ENCODE measurements at regions not wholly inside any gene's neighbourhood (a gene's known extent, or its start where the extent isn't known, plus 50 kb on each side); places are given as distances from the start of the nearest gene placed in this dataset.

DNA sequence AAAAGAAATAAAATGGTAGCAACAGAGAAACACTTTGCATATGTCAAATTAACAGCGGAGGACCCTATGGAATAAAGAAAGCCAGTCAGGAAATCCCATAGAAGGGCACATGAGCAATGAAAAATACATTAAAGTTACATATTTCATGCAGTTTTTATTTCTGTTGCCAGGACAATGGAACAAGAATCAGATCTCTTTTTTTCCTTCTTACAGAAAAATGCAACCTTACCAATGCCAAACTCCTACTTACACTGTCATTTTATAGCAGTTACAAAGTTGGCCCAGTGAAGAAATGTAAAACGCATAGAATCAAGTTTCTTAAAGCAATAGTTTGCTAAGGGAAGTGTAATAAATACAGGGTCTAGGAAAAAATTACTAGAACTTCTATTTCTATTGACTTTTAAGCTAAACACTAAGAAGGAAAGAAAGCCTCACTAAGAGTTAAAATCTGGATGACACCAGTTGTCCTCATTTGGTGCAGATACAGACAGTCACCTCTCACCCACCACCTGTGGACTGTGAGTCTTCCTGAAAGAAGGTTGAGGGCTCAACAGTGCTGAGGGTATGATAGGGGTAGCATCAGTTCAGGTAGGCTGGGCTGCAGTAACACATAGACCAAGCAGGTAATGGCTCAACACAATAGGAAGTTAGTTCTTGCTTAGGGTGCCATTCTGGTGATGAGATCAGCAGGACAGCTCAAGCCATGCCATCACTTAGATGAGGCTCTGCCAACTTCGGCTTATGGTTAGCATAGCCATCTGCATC, 224.6 kb downstream of the ANAPC10 start:
- no peak for DNase-seq (ENCODE audit: low read depth in 6 of 9, low spot score in 9 of 9)
- H3K36me3 ChIP-seq (ENCODE audit: control insufficient read depth in 2 of 2, insufficient read depth in 2 of 2, low read length in 1 of 2): no peaks in the 10 kb centered on the region
- H3K4me3 ChIP-seq (ENCODE audit: low read length in 2 of 2): no peak overlapping the region
- H3K9me3 ChIP-seq (ENCODE audit: control insufficient read depth in 2 of 2, insufficient read depth in 1 of 2, low read length in 1 of 2): no peaks in the 10 kb centered on the region
- H3K27ac ChIP-seq (ENCODE audit: low read depth in 1 of 2, low read length in 1 of 2): no peak overlapping the region
- no peaks in the 10 kb centered on the region for H3K4me1 ChIP-seq (ENCODE audit: control insufficient read depth in 2 of 2, insufficient read depth in 2 of 2, low read length in 2 of 2)
- H3K27me3 ChIP-seq (ENCODE audit: control insufficient read depth in 2 of 2, insufficient read depth in 1 of 2, low read length in 1 of 2): no peaks in the 10 kb centered on the region
- 98% methylated on average over 3 of the region's 3 CpGs for WGBS

DNA sequence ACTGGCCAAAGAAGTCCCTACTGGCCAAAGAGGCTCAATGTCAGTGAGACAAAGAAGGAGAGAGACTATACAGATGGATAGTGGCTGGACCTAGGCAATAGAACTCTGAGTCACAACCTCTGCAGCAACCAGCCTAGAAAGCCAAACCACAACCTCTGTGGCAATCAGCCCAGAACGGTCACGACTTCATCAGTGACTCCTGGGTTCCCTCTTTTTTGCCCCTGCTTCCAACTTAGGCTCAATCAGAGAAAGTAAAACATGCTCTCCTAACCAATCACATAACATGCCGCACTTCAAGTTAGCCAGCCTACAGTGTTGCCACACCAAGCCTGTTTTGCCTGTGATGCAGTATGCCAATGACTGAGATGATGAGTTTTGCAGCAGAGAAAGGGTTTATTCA, 203.4 kb downstream of the ANAPC10 start:
- no peak overlapping the region for H3K27ac ChIP-seq (ENCODE audit: low read depth in 1 of 2, low read length in 1 of 2)
- no peaks in the 10 kb centered on the region for H3K27me3 ChIP-seq (ENCODE audit: control insufficient read depth in 2 of 2, insufficient read depth in 1 of 2, low read length in 1 of 2)
- H3K9me3 ChIP-seq (ENCODE audit: control insufficient read depth in 2 of 2, insufficient read depth in 1 of 2, low read length in 1 of 2): no peaks in the 10 kb centered on the region
- no peak overlapping the region for H3K4me3 ChIP-seq (ENCODE audit: low read length in 2 of 2)
- H3K36me3 ChIP-seq (ENCODE audit: control insufficient read depth in 2 of 2, insufficient read depth in 2 of 2, low read length in 1 of 2): no peaks in the 10 kb centered on the region
- no peak for DNase-seq (ENCODE audit: low read depth in 6 of 9, low spot score in 9 of 9)
- H3K4me1 ChIP-seq (ENCODE audit: control insufficient read depth in 2 of 2, insufficient read depth in 2 of 2, low read length in 2 of 2): no peaks in the 10 kb centered on the region
- 74% methylated on average over 3 of the region's 3 CpGs for WGBS

DNA sequence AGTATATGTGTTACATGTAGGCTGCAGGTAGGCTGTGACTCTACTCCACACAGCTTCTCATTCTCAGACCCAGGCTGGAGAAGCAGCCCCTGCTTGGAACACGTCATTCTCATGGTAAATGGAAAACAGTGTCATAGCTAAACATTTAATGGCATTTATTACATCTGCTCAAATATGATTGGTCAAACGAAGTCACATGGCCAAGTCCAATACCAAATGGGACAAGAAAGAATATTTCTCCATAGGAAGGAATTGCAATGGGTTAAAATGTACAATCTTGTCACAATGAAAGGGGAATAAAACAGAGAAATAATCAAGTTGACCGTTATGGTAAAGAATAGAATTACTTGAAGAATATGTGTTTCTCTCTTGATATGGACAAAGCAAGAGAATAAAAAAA, 198.6 kb downstream of the ANAPC10 start:
- 94% methylated on average over 3 of the region's 3 CpGs for WGBS
- Histone ChIP-seq H3K27ac (ENCODE audit: low read depth in 1 of 2, low read length in 1 of 2) (no peak overlapping the region), H3K4me3 (ENCODE audit: low read length in 2 of 2) (no peak overlapping the region), H3K36me3 (ENCODE audit: control insufficient read depth in 2 of 2, insufficient read depth in 2 of 2, low read length in 1 of 2) (no peaks in the 10 kb centered on the region), H3K27me3 (ENCODE audit: control insufficient read depth in 2 of 2, insufficient read depth in 1 of 2, low read length in 1 of 2) (no peaks in the 10 kb centered on the region), H3K9me3 (ENCODE audit: control insufficient read depth in 2 of 2, insufficient read depth in 1 of 2, low read length in 1 of 2) (no peaks in the 10 kb centered on the region), H3K4me1 (ENCODE audit: control insufficient read depth in 2 of 2, insufficient read depth in 2 of 2, low read length in 2 of 2) (no peaks in the 10 kb centered on the region)
- no peak for DNase-seq (ENCODE audit: low read depth in 6 of 9, low spot score in 9 of 9)

DNA sequence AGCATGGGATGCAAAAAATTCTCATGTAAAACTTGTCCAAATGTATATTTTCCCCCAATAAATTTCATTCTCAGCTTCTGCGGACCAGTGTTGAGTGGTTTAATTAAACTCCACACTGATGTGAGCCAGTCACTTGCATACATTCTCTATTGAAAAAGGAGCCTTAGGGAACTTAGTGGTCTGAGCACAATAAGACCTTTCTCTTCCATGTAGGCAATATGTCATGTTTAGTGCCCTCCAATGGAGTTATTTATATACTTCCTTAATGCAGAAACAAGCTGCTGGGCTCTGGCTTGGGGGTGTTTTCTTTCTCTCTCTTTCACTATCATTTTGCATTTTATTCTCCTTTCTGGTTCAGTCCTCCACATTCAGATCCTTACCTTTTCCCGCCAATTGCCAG, 196.9 kb downstream of the ANAPC10 start:
- Histone ChIP-seq H3K27me3 (ENCODE audit: control insufficient read depth in 2 of 2, insufficient read depth in 1 of 2, low read length in 1 of 2) (no peaks in the 10 kb centered on the region), H3K9me3 (ENCODE audit: control insufficient read depth in 2 of 2, insufficient read depth in 1 of 2, low read length in 1 of 2) (no peaks in the 10 kb centered on the region), H3K36me3 (ENCODE audit: control insufficient read depth in 2 of 2, insufficient read depth in 2 of 2, low read length in 1 of 2) (no peaks in the 10 kb centered on the region), H3K4me3 (ENCODE audit: low read length in 2 of 2) (no peak overlapping the region), H3K27ac (ENCODE audit: low read depth in 1 of 2, low read length in 1 of 2) (no peak overlapping the region), H3K4me1 (ENCODE audit: control insufficient read depth in 2 of 2, insufficient read depth in 2 of 2, low read length in 2 of 2) (no peaks in the 10 kb centered on the region)
- DNase-seq (ENCODE audit: low read depth in 6 of 9, low spot score in 9 of 9): no peak
- over 99% methylated on average over 2 of the region's 2 CpGs for WGBS

DNA sequence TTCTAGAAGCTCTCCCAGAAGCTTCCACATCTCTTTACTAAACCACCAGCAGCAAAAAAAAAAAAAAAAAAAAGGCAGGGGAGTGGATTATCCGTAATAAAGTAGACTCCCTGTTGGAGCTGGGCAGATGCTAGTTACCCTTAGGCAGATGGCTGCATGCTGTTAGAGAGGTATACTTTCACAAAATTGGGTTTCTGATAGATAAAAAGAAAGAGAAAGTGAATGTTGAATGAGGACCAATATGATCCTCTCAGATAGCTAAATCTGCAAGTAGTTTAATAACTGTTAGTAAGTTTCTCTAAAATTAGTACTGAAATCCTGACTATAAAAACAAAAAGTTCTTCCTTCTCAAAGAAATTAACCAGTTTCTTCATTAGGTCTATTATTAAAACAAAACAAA, 195.4 kb downstream of the ANAPC10 start:
- 94% methylated on average over 1 of the region's 1 CpG for WGBS
- no peak overlapping the region for H3K27ac ChIP-seq (ENCODE audit: low read depth in 1 of 2, low read length in 1 of 2)
- no peak overlapping the region for H3K4me3 ChIP-seq (ENCODE audit: low read length in 2 of 2)
- H3K27me3 ChIP-seq (ENCODE audit: control insufficient read depth in 2 of 2, insufficient read depth in 1 of 2, low read length in 1 of 2): no peaks in the 10 kb centered on the region
- no peaks in the 10 kb centered on the region for H3K9me3 ChIP-seq (ENCODE audit: control insufficient read depth in 2 of 2, insufficient read depth in 1 of 2, low read length in 1 of 2)
- H3K4me1 ChIP-seq (ENCODE audit: control insufficient read depth in 2 of 2, insufficient read depth in 2 of 2, low read length in 2 of 2): no peaks in the 10 kb centered on the region
- no peaks in the 10 kb centered on the region for H3K36me3 ChIP-seq (ENCODE audit: control insufficient read depth in 2 of 2, insufficient read depth in 2 of 2, low read length in 1 of 2)
- no peak for DNase-seq (ENCODE audit: low read depth in 6 of 9, low spot score in 9 of 9)

DNA sequence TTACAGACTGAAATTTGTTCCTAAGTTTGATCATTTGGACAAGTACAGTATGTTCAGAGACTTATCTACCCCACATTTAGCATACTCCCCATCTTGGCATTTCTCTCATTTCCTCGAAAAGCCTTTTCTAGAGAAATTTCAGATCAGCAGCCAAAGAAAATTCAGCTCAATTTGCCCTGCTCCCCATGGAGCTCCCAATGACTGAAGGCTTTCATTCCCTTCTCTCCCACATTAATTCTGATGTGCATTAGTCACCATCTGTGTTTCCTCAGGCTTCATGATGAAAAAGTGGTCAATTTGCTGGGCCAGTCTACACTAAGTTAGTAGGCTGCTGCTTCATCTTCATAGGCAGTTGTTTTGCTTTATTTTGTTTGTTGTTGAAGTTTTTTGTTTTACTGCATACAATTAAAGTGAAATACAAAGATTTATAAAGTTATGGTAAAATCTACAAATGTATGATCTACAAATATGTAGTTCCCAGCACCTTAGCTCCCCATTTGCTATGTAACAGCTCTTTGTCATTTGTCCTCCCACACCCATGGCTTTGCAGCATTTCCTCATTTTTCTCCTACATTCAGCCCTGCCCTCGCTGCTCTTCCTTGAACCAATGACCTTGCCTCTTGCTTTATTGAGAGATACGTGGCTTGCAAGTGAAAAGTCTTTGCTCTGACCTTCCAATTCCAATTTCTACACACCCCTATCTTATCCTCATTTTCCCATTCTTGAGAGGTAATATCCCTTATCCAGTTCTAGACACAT, 193.9 kb downstream of the ANAPC10 start:
- Histone ChIP-seq H3K36me3 (ENCODE audit: control insufficient read depth in 2 of 2, insufficient read depth in 2 of 2, low read length in 1 of 2) (no peaks in the 10 kb centered on the region), H3K27ac (ENCODE audit: low read depth in 1 of 2, low read length in 1 of 2) (no peak overlapping the region), H3K9me3 (ENCODE audit: control insufficient read depth in 2 of 2, insufficient read depth in 1 of 2, low read length in 1 of 2) (no peaks in the 10 kb centered on the region), H3K4me1 (ENCODE audit: control insufficient read depth in 2 of 2, insufficient read depth in 2 of 2, low read length in 2 of 2) (no peaks in the 10 kb centered on the region), H3K4me3 (ENCODE audit: low read length in 2 of 2) (no peak overlapping the region), H3K27me3 (ENCODE audit: control insufficient read depth in 2 of 2, insufficient read depth in 1 of 2, low read length in 1 of 2) (no peaks in the 10 kb centered on the region)
- 92% methylated on average over 3 of the region's 3 CpGs for WGBS
- no peak for DNase-seq (ENCODE audit: low read depth in 6 of 9, low spot score in 9 of 9)

DNA sequence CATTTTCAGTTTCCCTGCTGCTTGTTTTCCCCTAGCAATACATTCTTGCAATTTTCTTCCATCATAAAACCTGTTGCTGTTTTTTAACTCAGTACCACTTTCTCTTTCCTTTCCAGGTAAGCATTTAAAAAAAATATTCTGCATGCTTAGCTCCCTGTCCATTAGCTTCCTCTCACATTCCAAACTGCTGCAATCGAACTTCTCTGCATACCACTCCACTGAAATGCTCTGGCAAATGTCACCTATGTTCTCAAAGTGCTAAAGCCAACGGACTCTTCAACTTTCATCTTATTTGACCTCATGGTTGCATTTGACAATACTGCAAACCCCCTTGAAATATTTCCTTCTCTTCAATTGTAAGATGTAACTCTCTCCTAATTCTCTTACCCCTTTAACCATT, 192.7 kb downstream of the ANAPC10 start:
- Histone ChIP-seq H3K4me3 (ENCODE audit: low read length in 2 of 2) (no peak overlapping the region), H3K27me3 (ENCODE audit: control insufficient read depth in 2 of 2, insufficient read depth in 1 of 2, low read length in 1 of 2) (no peaks in the 10 kb centered on the region), H3K4me1 (ENCODE audit: control insufficient read depth in 2 of 2, insufficient read depth in 2 of 2, low read length in 2 of 2) (no peaks in the 10 kb centered on the region), H3K36me3 (ENCODE audit: control insufficient read depth in 2 of 2, insufficient read depth in 2 of 2, low read length in 1 of 2) (no peaks in the 10 kb centered on the region), H3K27ac (ENCODE audit: low read depth in 1 of 2, low read length in 1 of 2) (no peak overlapping the region), H3K9me3 (ENCODE audit: control insufficient read depth in 2 of 2, insufficient read depth in 1 of 2, low read length in 1 of 2) (no peaks in the 10 kb centered on the region)
- no peak for DNase-seq (ENCODE audit: low read depth in 6 of 9, low spot score in 9 of 9)
- 87% methylated on average over 2 of the region's 2 CpGs for WGBS

DNA sequence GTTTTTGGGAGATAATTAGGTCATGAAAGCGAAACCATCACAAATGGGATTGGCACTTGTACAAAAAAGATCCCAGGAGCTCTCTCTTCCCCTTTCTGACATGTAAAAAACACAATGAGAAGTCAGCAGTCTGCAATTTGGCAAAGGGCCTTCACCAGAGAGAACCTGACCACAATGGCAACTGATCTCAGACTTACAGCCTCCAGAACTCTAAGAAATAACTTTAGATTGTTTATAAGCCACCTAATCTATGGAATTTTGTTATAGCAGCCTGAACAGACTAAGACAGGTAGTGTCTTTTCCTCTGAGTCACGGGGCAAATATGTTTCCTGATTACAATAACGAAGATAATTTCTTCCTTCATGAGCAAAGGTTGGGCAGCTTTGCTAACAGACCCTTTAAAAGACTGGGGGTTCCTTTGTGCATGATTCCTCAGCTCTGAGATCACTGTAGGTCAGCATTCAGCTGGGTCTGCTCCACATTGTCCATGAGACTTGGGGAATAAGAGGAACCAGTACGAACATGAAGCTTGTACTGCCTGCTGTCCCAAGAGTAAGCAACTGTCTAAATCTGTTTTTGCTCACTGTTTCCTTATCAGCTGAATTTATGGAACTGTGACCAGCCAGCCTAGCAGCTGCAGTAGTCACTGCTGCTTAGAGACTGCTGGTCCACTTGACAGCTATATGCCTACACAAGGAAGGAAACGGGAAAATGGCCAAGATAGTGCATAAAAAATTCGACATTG, 191.6 kb downstream of the ANAPC10 start:
- Histone ChIP-seq H3K36me3 (ENCODE audit: control insufficient read depth in 2 of 2, insufficient read depth in 2 of 2, low read length in 1 of 2) (no peaks in the 10 kb centered on the region), H3K9me3 (ENCODE audit: control insufficient read depth in 2 of 2, insufficient read depth in 1 of 2, low read length in 1 of 2) (no peaks in the 10 kb centered on the region), H3K4me3 (ENCODE audit: low read length in 2 of 2) (no peak overlapping the region), H3K27ac (ENCODE audit: low read depth in 1 of 2, low read length in 1 of 2) (no peak overlapping the region), H3K27me3 (ENCODE audit: control insufficient read depth in 2 of 2, insufficient read depth in 1 of 2, low read length in 1 of 2) (no peaks in the 10 kb centered on the region), H3K4me1 (ENCODE audit: control insufficient read depth in 2 of 2, insufficient read depth in 2 of 2, low read length in 2 of 2) (no peaks in the 10 kb centered on the region)
- DNase-seq (ENCODE audit: low read depth in 6 of 9, low spot score in 9 of 9): peak in 1 of 9 donors; percentile 1
- WGBS: 87% methylated on average over 6 of the region's 6 CpGs

DNA sequence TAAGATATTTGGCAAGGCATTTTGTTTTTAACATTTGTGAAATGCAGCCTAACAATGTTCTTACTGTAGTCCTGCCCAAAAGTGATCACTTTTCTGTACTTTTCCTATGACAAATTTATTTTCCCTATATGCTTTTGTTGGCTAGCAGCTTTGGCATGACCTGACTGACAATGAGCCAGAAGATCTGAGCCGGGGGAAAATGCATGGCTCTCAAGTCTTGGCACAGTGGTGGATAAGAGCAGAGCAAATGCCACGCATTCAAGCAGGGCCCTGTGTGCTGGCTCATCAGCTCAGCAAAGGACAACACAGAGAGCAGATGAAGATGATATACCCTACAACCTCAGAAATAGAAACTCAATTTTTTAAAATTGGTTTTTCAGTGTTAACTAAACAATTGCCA, 187.3 kb downstream of the ANAPC10 start:
- Histone ChIP-seq H3K4me1 (ENCODE audit: control insufficient read depth in 2 of 2, insufficient read depth in 2 of 2, low read length in 2 of 2) (no peaks in the 10 kb centered on the region), H3K27me3 (ENCODE audit: control insufficient read depth in 2 of 2, insufficient read depth in 1 of 2, low read length in 1 of 2) (no peaks in the 10 kb centered on the region), H3K9me3 (ENCODE audit: control insufficient read depth in 2 of 2, insufficient read depth in 1 of 2, low read length in 1 of 2) (no peaks in the 10 kb centered on the region), H3K4me3 (ENCODE audit: low read length in 2 of 2) (no peak overlapping the region), H3K27ac (ENCODE audit: low read depth in 1 of 2, low read length in 1 of 2) (no peak overlapping the region), H3K36me3 (ENCODE audit: control insufficient read depth in 2 of 2, insufficient read depth in 2 of 2, low read length in 1 of 2) (no peaks in the 10 kb centered on the region)
- WGBS: 94% methylated on average over 2 of the region's 2 CpGs
- DNase-seq (ENCODE audit: low read depth in 6 of 9, low spot score in 9 of 9): no peak

Measured in thymus (tissue), 11 donors.